Adrenal gland (tissue), 9 donors: ENCODE measurements at regions not wholly inside any gene's neighbourhood (a gene's known extent, or its start where the extent isn't known, plus 50 kb on each side); places are given as distances from the start of the nearest gene placed in this dataset.

Experiments
- DNase-seq, 7 donors: peaks; one replicate each; pipeline ENCODE4 v3.0.0-alpha.2; 2019 to 2020
- H3K27ac ChIP-seq, 5 donors: fragments of 200-600 bp; sonication (generic) in 4 of 5; 1 replicate in 3 of 5; 2 replicates in 2 of 5; pipeline versions ENCODE4 v1.5.1 to v1.8.0; 2016 to 2020; ENCODE audit warnings: mild to moderate bottlenecking in 1 of 5
- H3K27me3 ChIP-seq: fragments of 200-600 bp; 2 replicates; pipeline ENCODE4 v1.8.0; 2021
- H3K36me3 ChIP-seq, 2 donors: fragments of 200-600 bp; replicated peaks in 1 of 2; 1 replicate in 1 of 2; 2 replicates in 1 of 2; pipeline versions ENCODE4 v1.5.1 to v1.8.0; 2018 to 2022
- H3K4me1 ChIP-seq, 2 donors: fragments of 200-600 bp; replicated peaks in 1 of 2; 1 replicate in 1 of 2; 2 replicates in 1 of 2; pipeline versions ENCODE4 v1.5.1 to v1.8.0; 2018 to 2021
- H3K4me3 ChIP-seq, 4 donors: fragments of 200-600 bp; sonication (generic) in 3 of 4; one replicate each; pipeline ENCODE4 v1.5.1; 2016 to 2018
- H3K9me3 ChIP-seq, 3 donors: fragments of 200-600 bp; sonication (generic) in 1 of 3; replicated peaks in 1 of 3; 1 replicate in 2 of 3; 2 replicates in 1 of 3; pipeline versions ENCODE4 v1.5.1 to v1.8.0; 2016 to 2021
- CTCF ChIP-seq, 6 experiments: fragments of 450-650 bp in 4 of 6; fragments of 200-600 bp in 2 of 6; sonication (generic) in 1 of 6; IDR thresholded peaks; 1 replicate in 5 of 6; 2 replicates in 1 of 6; pipeline versions ENCODE4 v1.5.1 to v1.8.0; 2016 to 2021; ENCODE audit warnings: antibody characterized with exemption in 6 of 6, mild to moderate bottlenecking in 2 of 6, moderate library complexity in 1 of 6
- POLR2A ChIP-seq, 2 donors: fragments of 450-650 bp; IDR thresholded peaks; one replicate each; pipeline ENCODE4 v1.6.1; 2017; ENCODE audit warnings: antibody characterized with exemption in 2 of 2, mild to moderate bottlenecking in 2 of 2, moderate library complexity in 1 of 2
- WGBS, 4 donors: extraction: QIAGEN DNeasy Blood & Tissue Kit in 2 of 4; methylation state at CpG; one replicate each; pipeline versions ENCODE4 v1.1.5 to v1.1.7; 2013 to 2017; 5-methylcytosine and 5-hydroxymethylcytosine counted together
- intact Hi-C, 2 donors: fragments of 100-400 bp; cut with DNase I; formaldehyde crosslinking; loops; one replicate each; pipeline versions ENCODE4 v1.14.1 to v1.15.0; 2022 to 2023
- donor health status: healthy with polysubstance abuse.
- donor health status: Bipolar disorder and iron deficiency.
- donor health status: DM: yes; HTN: yes; CAD: no.
- donor health status: DM: no; HTN: no; CAD: no.
- donor health status: DM: no; HTN: no; CAD: no.

GRCh38 chrX:88366314-88366713 lies 380.7 kb upstream of the CPXCR1 start:
- no peaks in the 10 kb centered on the region for H3K27me3 ChIP-seq
- no peaks in the 10 kb centered on the region for H3K4me1 ChIP-seq
- 62 to 100% (median 92%) methylated on average over 1 of the region's 1 CpG; no CpG with 5 or more reads in 1 of the 4 donors for WGBS, 4 donors
- no peaks in the 10 kb centered on the region for H3K36me3 ChIP-seq
- H3K4me3 ChIP-seq, result no peak overlapping the region
- intact Hi-C loops, result no loop called here
- no peak overlapping the region for H3K27ac ChIP-seq
- DNase-seq, result no peak
- H3K9me3 ChIP-seq, result no peaks in the 10 kb centered on the region
- TF ChIP-seq POLR2A (IDR thresholded peaks at IDR 0.05) (no peak), CTCF (IDR thresholded peaks at IDR 0.05) (no peak)

- H3K4me1 ChIP-seq, result no peaks in the 10 kb centered on the region
- TF ChIP-seq CTCF (IDR thresholded peaks at IDR 0.05), result no peak
- TF ChIP-seq POLR2A (IDR thresholded peaks at IDR 0.05), result no peak
- H3K4me3 ChIP-seq, result no peak overlapping the region
- intact Hi-C loops, result no loop called here
- no peak for DNase-seq
- H3K27me3 ChIP-seq, result no peaks in the 10 kb centered on the region
- no peaks in the 10 kb centered on the region for H3K36me3 ChIP-seq
- no peak overlapping the region for H3K27ac ChIP-seq
- no peaks in the 10 kb centered on the region for H3K9me3 ChIP-seq
Observed at GRCh38 chrX:88378406-88378805, 368.6 kb upstream of the CPXCR1 start.

- Histone ChIP-seq H3K4me3 (no peak overlapping the region), H3K27me3 (no peaks in the 10 kb centered on the region), H3K9me3 (no peaks in the 10 kb centered on the region), H3K36me3 (no peaks in the 10 kb centered on the region), H3K4me1 (no peaks in the 10 kb centered on the region), H3K27ac (no peak overlapping the region)
- peak in 2 of 6 experiments; percentile 16 to 17 for TF ChIP-seq CTCF (IDR thresholded peaks at IDR 0.05)
- TF ChIP-seq POLR2A (IDR thresholded peaks at IDR 0.05), result no peak
- intact Hi-C loops, result no loop called here
- 50 to 75% (median 66%) methylated on average over 2 of the region's 2 CpGs for WGBS, 4 donors
- DNase-seq, result no peak
Observed at GRCh38 chrX:88397551-88397950, 349.5 kb upstream of the CPXCR1 start.

DNA sequence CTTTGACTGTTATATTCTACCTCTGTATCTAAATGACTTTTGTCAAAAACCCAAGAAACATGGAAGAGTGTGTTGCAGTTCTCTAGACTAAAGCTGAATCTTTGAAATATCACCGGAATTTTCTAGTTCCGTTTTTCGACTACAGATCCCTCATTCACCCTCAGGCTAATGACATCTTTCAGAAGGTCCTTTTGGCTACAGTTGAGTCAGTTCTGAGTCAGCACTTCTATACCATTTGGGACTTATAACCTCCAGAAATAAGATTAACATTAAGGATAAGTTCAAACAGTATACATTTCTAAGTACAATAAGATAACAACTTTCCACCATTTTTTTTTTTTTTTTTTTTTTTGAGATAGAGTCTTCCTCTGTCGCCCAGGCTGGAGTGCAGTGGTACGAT lies 331.0 kb upstream of the CPXCR1 start:
- Histone ChIP-seq H3K27ac (no peak overlapping the region), H3K36me3 (no peaks in the 10 kb centered on the region), H3K4me3 (no peak overlapping the region), H3K4me1 (no peaks in the 10 kb centered on the region), H3K9me3 (no peaks in the 10 kb centered on the region), H3K27me3 (peaks cover 11% of the 10 kb centered on the region)
- WGBS, 4 donors, result 78 to 89% (median 83%) methylated on average over 5 of the region's 5 CpGs
- TF ChIP-seq CTCF (IDR thresholded peaks at IDR 0.05) (no peak), POLR2A (IDR thresholded peaks at IDR 0.05) (no peak)
- intact Hi-C loops, result no loop called here
- DNase-seq, result no peak
